Upper lobe of left lung (tissue), 6 donors: ENCODE measurements at regions not wholly inside any gene's neighbourhood (a gene's known extent, or its start where the extent isn't known, plus 50 kb on each side); places are given as distances from the start of the nearest gene placed in this dataset.

Source experiments
- ATAC-seq, 2 donors: fragments of 200-7000 bp; cut with Tn5 transposase; one replicate each; pipeline ENCODE4 v1.9.1; 2022; ENCODE audit warnings: mild to moderate bottlenecking in 2 of 2, moderate library complexity in 2 of 2; ENCODE audit not compliant: low FRiP score in 2 of 2
- DNase-seq, 2 donors: peaks; one replicate each; pipeline ENCODE4 v3.0.0-alpha.2; 2019 to 2020
- H3K27ac ChIP-seq, 4 donors: fragments of 200-600 bp; sonication (generic); one replicate each; pipeline ENCODE4 v1.5.1; 2016 to 2019
- H3K27me3 ChIP-seq, 4 donors: fragments of 200-600 bp; sonication (generic); one replicate each; pipeline ENCODE4 v1.5.1; 2017 to 2019
- H3K36me3 ChIP-seq, 4 donors: fragments of 200-600 bp; sonication (generic); one replicate each; pipeline ENCODE4 v1.5.1; 2016 to 2019
- H3K4me1 ChIP-seq, 4 donors: fragments of 200-600 bp; sonication (generic); one replicate each; pipeline ENCODE4 v1.5.1; 2018 to 2019
- H3K4me3 ChIP-seq, 4 donors: fragments of 200-600 bp; sonication (generic); one replicate each; pipeline ENCODE4 v1.5.1; 2017 to 2019; ENCODE audit warnings: mild to moderate bottlenecking in 2 of 4, moderate library complexity in 1 of 4
- H3K9me3 ChIP-seq, 4 donors: fragments of 200-600 bp; sonication (generic); one replicate each; pipeline ENCODE4 v1.5.1; 2018 to 2019
- EP300 ChIP-seq, 4 donors: sonication (generic); formaldehyde crosslinking; IDR thresholded peaks; one replicate each; pipeline ENCODE4 v1.5.1; 2017; ENCODE audit warnings: antibody characterized with exemption in 4 of 4, control low read depth in 2 of 4
- POLR2A ChIP-seq, 4 donors: fragments of 450-650 bp; IDR thresholded peaks; one replicate each; pipeline ENCODE4 v1.5.1; 2016 to 2017; ENCODE audit warnings: antibody characterized with exemption in 4 of 4, mild to moderate bottlenecking in 2 of 4
- POLR2AphosphoS5 ChIP-seq, 2 donors: sonication (generic); formaldehyde crosslinking; IDR thresholded peaks; one replicate each; pipeline ENCODE4 v1.5.1; 2017; ENCODE audit warnings: antibody characterized with exemption in 2 of 2
- WGBS, 2 donors: methylation state at CpG; one replicate each; pipeline ENCODE4 v1.1.5; 2017 to 2018; 5-methylcytosine and 5-hydroxymethylcytosine counted together
- TF ChIP-seq, protein P1 (sequence below), 6 experiments: fragments of 450-650 bp in 4 of 6; fragments of 200-600 bp in 2 of 6; sonication (generic) in 2 of 6; IDR thresholded peaks; one replicate each; pipeline ENCODE4 v1.5.1; 2016 to 2019; ENCODE audit warnings: antibody characterized with exemption in 6 of 6
- donor health status: DM: no; HTN: no; CAD: no; lungs with moderate emphysema.
- donor health status: DM: no; HTN: yes; CAD: no; lungs with severe emphysema.

DNA sequence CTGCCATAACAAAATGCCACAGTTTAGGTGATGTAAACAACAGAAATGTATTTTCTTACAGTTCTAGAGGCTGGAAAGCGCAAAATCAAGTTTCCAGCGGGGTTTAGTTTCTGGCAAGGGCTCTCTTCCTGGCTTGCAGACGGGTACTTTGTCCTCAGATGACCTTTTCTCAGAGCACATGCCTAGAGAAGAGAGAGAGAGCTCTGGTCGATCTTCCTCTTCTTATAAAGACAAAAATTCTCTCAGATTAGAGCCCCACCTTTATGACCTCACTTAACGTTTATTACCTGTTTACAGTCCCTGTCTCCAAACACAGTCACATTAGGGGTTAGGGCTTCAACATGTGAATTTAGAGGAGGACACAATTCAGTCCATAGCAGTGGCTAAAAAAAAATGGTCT lies 119.7 kb downstream of the CETN3 start:
- WGBS, 2 donors: 39 to 43% methylated on average over 5 of the region's 5 CpGs
- DNase-seq: no peak
- H3K4me3 ChIP-seq: no peak overlapping the region

DNA sequence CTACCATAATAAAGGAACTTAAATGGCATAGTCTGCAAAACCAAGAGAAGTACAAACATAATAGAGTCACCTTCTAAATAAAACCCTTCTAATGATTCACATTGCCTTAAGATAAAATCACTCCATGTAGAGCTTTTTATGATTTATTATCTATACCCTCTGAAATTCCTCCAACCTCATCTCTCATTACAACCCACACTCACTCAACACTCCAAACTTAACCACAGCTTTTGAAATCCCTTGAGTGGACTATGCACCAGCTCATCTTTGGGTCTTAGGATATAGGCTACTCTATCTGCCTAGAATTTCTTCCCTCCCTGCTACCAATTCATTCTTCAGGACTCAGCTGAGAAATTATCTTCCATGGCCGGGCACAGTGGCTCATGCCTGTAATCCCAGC lies 122.5 kb downstream of the CETN3 start:
- Histone ChIP-seq H3K27me3 (no peaks in the 10 kb centered on the region), H3K4me1 (peaks cover 0 to 4% (median 0%) of the 10 kb centered on the region in 4 donors), H3K4me3 (no peak overlapping the region), H3K9me3 (no peaks in the 10 kb centered on the region), H3K36me3 (no peaks in the 10 kb centered on the region), H3K27ac (no peak overlapping the region)
- DNase-seq (no peak), ATAC-seq (no peak)
- WGBS, 2 donors: 92 to 94% methylated on average over 1 of the region's 1 CpG
- TF ChIP-seq EP300 (IDR thresholded peaks at IDR 0.05) (no peak), POLR2A (IDR thresholded peaks at IDR 0.05) (no peak), POLR2AphosphoS5 (IDR thresholded peaks at IDR 0.05) (no peak)
- TF ChIP-seq, protein P1, sequence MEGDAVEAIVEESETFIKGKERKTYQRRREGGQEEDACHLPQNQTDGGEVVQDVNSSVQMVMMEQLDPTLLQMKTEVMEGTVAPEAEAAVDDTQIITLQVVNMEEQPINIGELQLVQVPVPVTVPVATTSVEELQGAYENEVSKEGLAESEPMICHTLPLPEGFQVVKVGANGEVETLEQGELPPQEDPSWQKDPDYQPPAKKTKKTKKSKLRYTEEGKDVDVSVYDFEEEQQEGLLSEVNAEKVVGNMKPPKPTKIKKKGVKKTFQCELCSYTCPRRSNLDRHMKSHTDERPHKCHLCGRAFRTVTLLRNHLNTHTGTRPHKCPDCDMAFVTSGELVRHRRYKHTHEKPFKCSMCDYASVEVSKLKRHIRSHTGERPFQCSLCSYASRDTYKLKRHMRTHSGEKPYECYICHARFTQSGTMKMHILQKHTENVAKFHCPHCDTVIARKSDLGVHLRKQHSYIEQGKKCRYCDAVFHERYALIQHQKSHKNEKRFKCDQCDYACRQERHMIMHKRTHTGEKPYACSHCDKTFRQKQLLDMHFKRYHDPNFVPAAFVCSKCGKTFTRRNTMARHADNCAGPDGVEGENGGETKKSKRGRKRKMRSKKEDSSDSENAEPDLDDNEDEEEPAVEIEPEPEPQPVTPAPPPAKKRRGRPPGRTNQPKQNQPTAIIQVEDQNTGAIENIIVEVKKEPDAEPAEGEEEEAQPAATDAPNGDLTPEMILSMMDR (IDR thresholded peaks at IDR 0.05): no peak

More for the DNA sequence above, 119.7 kb downstream of the CETN3 start:
- no peak for TF ChIP-seq EP300 (IDR thresholded peaks at IDR 0.05)
- TF ChIP-seq, protein P1 (IDR thresholded peaks at IDR 0.05): no peak
- no peak for TF ChIP-seq POLR2AphosphoS5 (IDR thresholded peaks at IDR 0.05)
- no peak for TF ChIP-seq POLR2A (IDR thresholded peaks at IDR 0.05)
- Histone ChIP-seq H3K9me3 (no peaks in the 10 kb centered on the region), H3K36me3 (no peaks in the 10 kb centered on the region), H3K27ac (no peak overlapping the region), H3K27me3 (no peaks in the 10 kb centered on the region), H3K4me1 (peaks cover 0 to 4% (median 0%) of the 10 kb centered on the region in 4 donors)
- ATAC-seq: no peak

DNA sequence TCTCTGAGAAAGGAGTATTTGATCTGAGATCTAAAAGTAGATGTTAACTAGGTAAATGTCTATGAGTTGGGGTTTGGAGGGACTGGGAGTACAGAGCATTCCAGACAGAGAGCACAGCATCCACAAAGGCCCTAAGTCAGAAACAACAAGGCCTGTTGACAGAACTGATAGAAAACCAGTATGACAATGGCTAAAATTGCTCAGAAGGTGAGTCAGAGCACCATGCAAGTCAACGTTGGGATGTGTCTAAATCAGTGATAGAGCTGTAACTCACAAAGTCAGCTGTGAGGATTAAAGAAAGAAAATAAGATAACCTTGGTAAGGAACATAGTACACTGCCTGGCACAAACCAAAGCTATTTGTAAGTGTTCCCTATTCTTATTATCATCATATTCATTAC lies 124.0 kb downstream of the CETN3 start:
- Histone ChIP-seq H3K27ac (no peak overlapping the region), H3K36me3 (no peaks in the 10 kb centered on the region), H3K4me3 (no peak overlapping the region), H3K9me3 (no peaks in the 10 kb centered on the region), H3K4me1 (peaks cover 0 to 4% (median 0%) of the 10 kb centered on the region in 4 donors), H3K27me3 (no peaks in the 10 kb centered on the region)
- no peak for ATAC-seq
- 74 to 78% methylated on average over 1 of the region's 1 CpG for WGBS, 2 donors
- DNase-seq: no peak
- no peak for TF ChIP-seq POLR2A (IDR thresholded peaks at IDR 0.05)
- TF ChIP-seq, protein P1 (IDR thresholded peaks at IDR 0.05): no peak
- TF ChIP-seq POLR2AphosphoS5 (IDR thresholded peaks at IDR 0.05): no peak
- no peak for TF ChIP-seq EP300 (IDR thresholded peaks at IDR 0.05)

DNA sequence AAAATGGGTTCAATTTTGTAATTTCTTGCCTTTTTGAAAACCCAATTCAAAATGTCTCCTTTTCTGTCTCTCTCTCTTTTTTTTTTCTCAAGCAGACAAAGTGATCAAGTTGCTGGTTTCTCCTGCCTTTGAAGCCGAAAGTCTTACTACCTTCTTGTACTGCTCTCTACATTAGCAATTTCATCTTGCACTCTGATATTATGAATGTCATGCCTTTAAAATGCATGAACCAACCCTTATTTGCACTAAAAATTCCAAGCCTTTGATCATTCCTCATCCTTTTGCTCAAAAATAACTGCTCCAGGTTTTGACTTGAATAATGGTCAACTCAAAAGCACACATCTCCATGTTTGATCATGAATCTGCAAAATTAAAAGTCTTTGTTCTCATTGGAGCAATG lies 125.2 kb downstream of the CETN3 start:
- ATAC-seq: no peak
- no peak for TF ChIP-seq POLR2A (IDR thresholded peaks at IDR 0.05)
- TF ChIP-seq EP300 (IDR thresholded peaks at IDR 0.05): no peak
- no peak for TF ChIP-seq POLR2AphosphoS5 (IDR thresholded peaks at IDR 0.05)
- TF ChIP-seq, protein P1 (IDR thresholded peaks at IDR 0.05): no peak

DNA sequence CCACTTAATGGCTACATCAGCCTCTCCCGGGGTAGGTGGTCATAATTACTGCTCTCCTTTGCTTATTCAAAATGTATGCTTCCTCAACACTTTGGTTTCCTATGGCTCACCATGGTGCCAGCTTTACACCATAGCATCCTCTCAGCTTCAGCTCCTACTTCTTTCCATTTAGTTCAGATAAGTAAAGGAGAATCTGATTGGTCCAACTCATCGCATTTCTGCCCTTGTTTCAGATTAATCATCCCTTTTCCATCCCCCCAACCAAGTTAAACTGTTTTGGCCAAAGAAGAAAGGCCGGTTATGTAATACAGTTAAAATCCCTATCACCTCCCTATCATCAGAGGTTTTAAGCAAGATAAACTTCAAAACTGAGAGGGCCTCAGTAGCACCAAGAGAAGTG lies 130.5 kb downstream of the CETN3 start:
- Histone ChIP-seq H3K4me3 (no peak overlapping the region), H3K27me3 (no peaks in the 10 kb centered on the region), H3K9me3 (no peaks in the 10 kb centered on the region), H3K4me1 (no peaks in the 10 kb centered on the region), H3K27ac (no peak overlapping the region), H3K36me3 (no peaks in the 10 kb centered on the region)
- TF ChIP-seq POLR2AphosphoS5 (IDR thresholded peaks at IDR 0.05) (no peak), EP300 (IDR thresholded peaks at IDR 0.05) (no peak), POLR2A (IDR thresholded peaks at IDR 0.05) (no peak)
- TF ChIP-seq, protein P1 (IDR thresholded peaks at IDR 0.05): no peak
- ATAC-seq (no peak), DNase-seq (no peak)
- WGBS, 2 donors: 84 to 89% methylated on average over 3 of the region's 3 CpGs

More for the DNA sequence above, 125.2 kb downstream of the CETN3 start:
- H3K27ac ChIP-seq: no peak overlapping the region
- H3K4me1 ChIP-seq: no peaks in the 10 kb centered on the region
- WGBS, 2 donors: 86 to 91% methylated on average over 1 of the region's 1 CpG
- no peaks in the 10 kb centered on the region for H3K27me3 ChIP-seq
- no peaks in the 10 kb centered on the region for H3K36me3 ChIP-seq
- H3K4me3 ChIP-seq: no peak overlapping the region
- no peak for DNase-seq
- no peaks in the 10 kb centered on the region for H3K9me3 ChIP-seq
